Mesothelial cell of epicardium (in vitro differentiated cells): ENCODE measurements at regions not wholly inside any gene's neighbourhood (a gene's known extent, or its start where the extent isn't known, plus 50 kb on each side); places are given as distances from the start of the nearest gene placed in this dataset.

Experiments
- DNase-seq, 2 experiments: peaks; one replicate each; pipeline ENCODE4 v3.0.0; 2021; ENCODE audit warnings: low spot score in 2 of 2; ENCODE audit not compliant: unreplicated experiment in 2 of 2
- H3K27ac Mint-ChIP-seq: 2 replicates; pipeline ENCODE4 v1.8.0; 2021; ENCODE audit warnings: mixed read lengths
- H3K27me3 Mint-ChIP-seq: 2 replicates; pipeline ENCODE4 v1.8.0; 2021; ENCODE audit warnings: low read depth, mixed read lengths
- H3K36me3 Mint-ChIP-seq: 2 replicates; pipeline ENCODE4 v1.8.0; 2021; ENCODE audit warnings: mixed read lengths
- H3K4me1 Mint-ChIP-seq: 2 replicates; pipeline ENCODE4 v1.8.0; 2021; ENCODE audit warnings: mixed read lengths
- H3K4me3 Mint-ChIP-seq: 2 replicates; pipeline ENCODE4 v1.8.0; 2021; ENCODE audit warnings: mild to moderate bottlenecking, moderate library complexity, mixed read lengths
- H3K9me3 Mint-ChIP-seq: 2 replicates; pipeline ENCODE4 v1.8.0; 2021; ENCODE audit warnings: mixed read lengths
- TF ChIP-seq, protein P1 (sequence below): fragments of 200-600 bp; sonication (generic); IDR thresholded peaks from one replicate; pipeline ENCODE4 v1.5.0; 2021; ENCODE audit warnings: antibody characterized with exemption; ENCODE audit not compliant: unreplicated experiment

DNA sequence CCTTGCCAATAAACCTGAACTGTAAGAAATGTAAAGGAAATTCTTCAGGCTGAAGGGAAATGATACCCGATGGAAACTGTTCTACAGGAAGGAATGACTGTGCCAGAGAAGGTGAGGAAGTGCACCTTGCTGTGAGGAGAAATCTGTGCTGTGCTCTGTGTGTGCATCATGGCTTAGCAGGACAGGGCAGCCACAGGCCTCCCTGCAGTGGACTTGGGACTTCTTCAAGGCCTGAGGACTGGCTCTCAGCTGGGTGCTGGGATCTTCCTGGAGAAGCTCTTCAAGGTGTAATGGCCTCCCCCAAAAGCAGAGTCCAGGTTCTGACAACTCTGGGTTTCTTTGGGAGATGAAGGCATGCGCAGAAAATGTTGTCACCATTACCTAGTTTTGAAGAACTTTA, 145.1 kb downstream of the UQCRFS1 start:
- Mint-ChIP-seq H3K9me3 (peaks cover 9% of the 10 kb centered on the region), H3K4me1 (no peaks in the 10 kb centered on the region), H3K4me3 (no peak overlapping the region), H3K27me3 (peaks cover 4% of the 10 kb centered on the region), H3K36me3 (no peaks in the 10 kb centered on the region), H3K27ac (no peak overlapping the region)
- TF ChIP-seq, protein P1, sequence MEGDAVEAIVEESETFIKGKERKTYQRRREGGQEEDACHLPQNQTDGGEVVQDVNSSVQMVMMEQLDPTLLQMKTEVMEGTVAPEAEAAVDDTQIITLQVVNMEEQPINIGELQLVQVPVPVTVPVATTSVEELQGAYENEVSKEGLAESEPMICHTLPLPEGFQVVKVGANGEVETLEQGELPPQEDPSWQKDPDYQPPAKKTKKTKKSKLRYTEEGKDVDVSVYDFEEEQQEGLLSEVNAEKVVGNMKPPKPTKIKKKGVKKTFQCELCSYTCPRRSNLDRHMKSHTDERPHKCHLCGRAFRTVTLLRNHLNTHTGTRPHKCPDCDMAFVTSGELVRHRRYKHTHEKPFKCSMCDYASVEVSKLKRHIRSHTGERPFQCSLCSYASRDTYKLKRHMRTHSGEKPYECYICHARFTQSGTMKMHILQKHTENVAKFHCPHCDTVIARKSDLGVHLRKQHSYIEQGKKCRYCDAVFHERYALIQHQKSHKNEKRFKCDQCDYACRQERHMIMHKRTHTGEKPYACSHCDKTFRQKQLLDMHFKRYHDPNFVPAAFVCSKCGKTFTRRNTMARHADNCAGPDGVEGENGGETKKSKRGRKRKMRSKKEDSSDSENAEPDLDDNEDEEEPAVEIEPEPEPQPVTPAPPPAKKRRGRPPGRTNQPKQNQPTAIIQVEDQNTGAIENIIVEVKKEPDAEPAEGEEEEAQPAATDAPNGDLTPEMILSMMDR, result no peak
- no peak for DNase-seq

DNA sequence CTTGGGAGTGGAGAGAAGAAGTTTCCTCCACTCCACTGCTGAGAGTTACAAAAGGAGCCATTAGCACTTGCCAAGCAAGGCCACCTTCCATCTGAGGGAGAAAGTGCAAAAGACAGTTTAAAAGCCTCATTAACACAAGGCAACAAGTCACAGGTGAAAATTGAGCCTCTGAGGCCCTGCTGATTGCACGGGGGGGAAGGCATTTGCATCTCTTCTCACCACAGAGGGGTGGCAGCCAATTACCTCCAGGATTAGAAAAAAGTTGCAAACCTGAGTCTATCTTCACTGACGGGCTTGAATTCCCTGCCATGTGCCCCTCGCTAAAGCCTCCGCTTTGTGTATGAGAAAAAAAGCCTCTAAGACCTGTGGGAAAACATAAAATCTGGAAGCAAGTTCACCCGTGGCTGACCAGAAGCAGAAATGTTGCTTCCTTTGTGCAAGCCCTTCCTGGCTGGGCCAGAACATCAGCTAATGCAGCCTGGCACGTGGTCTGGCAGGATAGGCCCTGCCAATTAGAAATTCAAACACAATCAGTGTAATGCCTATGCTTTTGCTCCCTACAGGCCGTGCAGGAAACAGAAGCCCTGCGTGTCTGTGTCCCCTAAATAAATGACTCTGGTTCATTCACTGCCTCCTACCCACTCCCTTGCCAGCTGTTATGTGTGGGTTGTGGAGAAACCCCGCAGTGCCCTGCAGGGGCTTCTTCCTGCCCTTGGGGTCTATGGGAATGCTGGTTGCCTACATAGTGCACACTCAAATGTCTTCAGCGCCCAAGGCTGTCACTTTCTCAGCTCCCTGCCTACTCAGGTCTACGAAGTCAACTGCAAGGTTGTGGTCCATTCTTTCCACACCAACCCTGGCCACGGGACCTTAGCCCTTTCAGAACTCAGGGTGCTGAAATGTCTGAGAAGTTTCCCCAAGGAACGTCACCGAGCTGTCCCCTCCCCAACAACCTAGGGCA, 150.2 kb downstream of the UQCRFS1 start:
- H3K4me1 Mint-ChIP-seq, result no peaks in the 10 kb centered on the region
- H3K36me3 Mint-ChIP-seq, result no peaks in the 10 kb centered on the region
- H3K9me3 Mint-ChIP-seq, result peaks cover 9% of the 10 kb centered on the region
- H3K27ac Mint-ChIP-seq, result no peak overlapping the region
- H3K4me3 Mint-ChIP-seq, result no peak overlapping the region
- no peak for DNase-seq
- TF ChIP-seq, protein P1, result no peak
- H3K27me3 Mint-ChIP-seq, result peaks cover 8% of the 10 kb centered on the region

DNA sequence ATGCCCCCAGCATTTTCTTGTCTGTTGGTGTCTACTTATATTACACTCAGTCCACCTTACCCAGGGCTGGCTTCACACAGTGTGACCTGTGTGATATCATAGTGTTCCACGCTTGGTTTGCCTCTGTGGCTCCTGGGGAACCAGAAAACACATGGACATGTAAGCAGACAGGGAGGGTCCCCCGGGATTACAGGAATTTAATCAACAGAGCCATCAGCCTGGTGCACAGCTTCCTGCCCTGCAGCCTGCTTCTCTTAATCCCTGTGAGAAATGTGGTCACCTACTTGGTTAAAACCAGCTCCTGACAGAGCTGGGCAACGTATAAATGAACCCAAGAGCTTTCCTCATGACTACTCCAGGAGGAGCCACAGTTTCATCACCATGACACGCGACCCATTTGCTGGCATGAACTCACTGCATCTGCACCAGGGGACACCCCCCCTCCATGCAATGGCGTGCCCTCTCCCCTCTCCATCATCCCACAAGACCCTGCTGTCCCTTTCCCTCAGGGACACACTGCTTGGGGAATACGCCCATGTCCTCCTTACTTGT, 152.1 kb downstream of the UQCRFS1 start:
- Mint-ChIP-seq H3K36me3 (no peaks in the 10 kb centered on the region), H3K9me3 (no peaks in the 10 kb centered on the region), H3K27ac (no peak overlapping the region), H3K27me3 (peaks cover 6% of the 10 kb centered on the region), H3K4me1 (no peaks in the 10 kb centered on the region), H3K4me3 (no peak overlapping the region)
- TF ChIP-seq, protein P1, result no peak
- DNase-seq, result no peak

DNA sequence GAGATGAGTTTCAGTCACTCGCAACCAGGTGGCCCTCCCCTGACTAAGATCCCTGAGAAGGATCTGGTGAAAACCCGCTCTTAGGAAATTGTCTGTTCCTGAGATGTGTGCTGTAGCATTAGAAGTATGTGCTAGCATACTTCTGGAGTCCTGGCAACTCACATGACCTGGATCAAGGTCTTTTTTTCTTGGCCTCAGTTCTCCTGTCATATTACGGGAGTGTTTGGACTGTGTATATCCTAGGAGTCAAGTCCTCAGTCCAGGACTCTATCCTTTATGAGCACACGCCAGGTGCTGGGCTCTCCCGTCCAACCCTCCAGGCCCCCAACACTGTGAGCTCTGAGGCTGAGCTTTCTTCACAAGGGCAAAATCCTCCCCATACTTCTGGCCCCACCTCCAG, 156.4 kb downstream of the UQCRFS1 start:
- Mint-ChIP-seq H3K27ac (no peak overlapping the region), H3K4me3 (no peak overlapping the region), H3K36me3 (no peaks in the 10 kb centered on the region), H3K27me3 (peaks cover 2% of the 10 kb centered on the region), H3K4me1 (no peaks in the 10 kb centered on the region), H3K9me3 (no peaks in the 10 kb centered on the region)
- DNase-seq, result no peak
- TF ChIP-seq, protein P1, result no peak

DNA sequence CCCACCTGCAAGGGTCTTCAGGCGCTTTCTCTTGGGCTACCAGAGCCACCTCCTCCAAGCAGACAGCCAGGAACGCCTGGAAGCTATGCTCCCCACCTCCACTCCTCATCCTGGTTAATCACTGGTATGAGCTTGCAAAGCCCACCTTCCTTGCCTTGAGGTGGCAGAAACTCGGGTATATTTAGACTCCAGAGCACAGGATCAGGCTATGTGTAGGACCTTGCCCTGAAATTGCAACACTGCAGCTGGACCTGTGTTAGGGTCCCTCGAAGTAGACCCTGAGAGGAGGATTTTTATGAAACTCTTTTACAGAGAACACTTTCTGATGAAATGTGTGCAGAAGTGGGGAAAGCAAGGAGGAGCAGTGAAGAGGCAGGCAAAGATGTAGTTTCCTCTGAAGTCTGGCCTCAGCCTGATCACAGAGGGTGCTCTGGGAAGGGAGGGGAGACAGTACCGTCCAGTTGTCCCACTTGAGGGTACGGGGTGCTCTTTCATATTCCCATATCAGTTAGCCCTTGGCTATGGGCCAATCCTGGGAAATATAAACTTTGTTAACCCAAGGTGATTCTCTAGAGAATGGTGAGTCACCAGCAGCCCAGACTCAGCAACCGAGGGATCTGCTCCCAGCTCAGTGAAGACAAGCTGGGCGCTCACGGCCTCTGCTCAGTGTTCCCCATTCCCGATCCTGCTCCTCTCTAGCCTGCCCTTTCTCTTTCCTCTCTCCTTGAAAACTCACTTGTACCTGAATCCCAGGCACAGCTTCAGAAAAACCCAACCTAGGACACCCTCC, 157.9 kb downstream of the UQCRFS1 start:
- Mint-ChIP-seq H3K27me3 (peaks cover 2% of the 10 kb centered on the region), H3K4me3 (no peak overlapping the region), H3K9me3 (no peaks in the 10 kb centered on the region), H3K36me3 (no peaks in the 10 kb centered on the region), H3K27ac (no peak overlapping the region), H3K4me1 (no peaks in the 10 kb centered on the region)
- no peak for DNase-seq
- TF ChIP-seq, protein P1, result no peak
